AG10803 (cell line): ENCODE measurements at regions not wholly inside any gene's neighbourhood (a gene's known extent, or its start where the extent isn't known, plus 50 kb on each side); places are given as distances from the start of the nearest gene placed in this dataset.

ENCODE experiments used
- DNase-seq: peaks from one replicate; pipeline ENCODE4 v3.0.0; 2010; ENCODE audit warnings: low read depth
- H3K4me3 ChIP-seq: 2 replicates; pipeline ENCODE4 v1.5.1; 2011; ENCODE audit warnings: mild to moderate bottlenecking, low read length, control low read depth
- TF ChIP-seq, protein P1 (sequence below): conservative IDR thresholded peaks from 2 replicates; pipeline ENCODE4 v1.5.1; 2011; ENCODE audit warnings: mild to moderate bottlenecking, low read length, control low read depth, inconsistent platforms

DNA sequence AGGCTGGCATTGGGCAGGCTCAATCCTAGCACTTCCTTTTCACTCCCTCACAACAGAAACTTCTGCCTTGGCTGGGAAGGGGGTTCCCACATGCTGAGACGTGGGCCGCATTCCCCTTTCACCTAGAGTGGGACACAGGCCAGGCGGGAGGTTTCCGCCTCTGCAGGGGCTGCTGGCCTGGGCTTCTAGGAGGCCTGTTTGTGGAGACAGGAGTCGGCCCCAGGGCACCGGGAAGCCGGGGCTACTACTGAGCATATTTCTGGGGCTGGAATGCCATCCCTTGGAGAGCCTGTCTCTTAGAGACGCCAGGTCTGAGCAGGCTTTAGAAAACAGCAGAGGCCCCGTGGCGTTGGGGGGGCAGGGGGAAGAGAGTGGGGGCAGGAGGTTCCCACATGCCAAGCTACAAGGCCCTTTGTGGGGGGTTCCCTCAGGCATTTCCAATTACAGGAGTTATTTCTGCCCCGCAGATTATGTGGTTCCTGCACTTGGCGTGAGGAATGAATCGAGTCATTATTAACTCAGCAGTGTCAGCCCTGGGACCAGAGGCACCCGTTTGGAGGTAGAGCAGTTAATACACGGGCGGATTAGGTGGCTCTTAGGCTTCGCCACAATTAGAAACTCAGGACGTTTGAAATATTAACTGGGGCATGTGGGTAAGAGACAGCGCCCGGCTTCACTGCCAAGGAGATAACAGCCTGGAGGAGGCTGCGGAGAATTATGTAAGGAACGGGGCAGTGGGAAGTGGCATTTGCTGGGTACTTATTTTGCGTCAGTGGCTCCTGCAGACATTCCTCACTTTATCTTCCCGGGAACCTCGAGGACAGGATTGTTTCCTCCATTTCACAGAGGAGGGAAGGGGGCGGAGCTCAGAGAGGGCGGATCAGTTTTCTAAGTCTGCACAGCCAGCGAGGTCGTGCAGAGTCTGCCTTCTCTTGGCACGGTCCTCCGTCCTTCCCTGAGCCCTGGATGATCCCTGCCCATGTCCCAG lies 162.5 kb downstream of the MAF start:
- no peak overlapping the region for H3K4me3 ChIP-seq
- no peak for DNase-seq
- TF ChIP-seq, protein P1, sequence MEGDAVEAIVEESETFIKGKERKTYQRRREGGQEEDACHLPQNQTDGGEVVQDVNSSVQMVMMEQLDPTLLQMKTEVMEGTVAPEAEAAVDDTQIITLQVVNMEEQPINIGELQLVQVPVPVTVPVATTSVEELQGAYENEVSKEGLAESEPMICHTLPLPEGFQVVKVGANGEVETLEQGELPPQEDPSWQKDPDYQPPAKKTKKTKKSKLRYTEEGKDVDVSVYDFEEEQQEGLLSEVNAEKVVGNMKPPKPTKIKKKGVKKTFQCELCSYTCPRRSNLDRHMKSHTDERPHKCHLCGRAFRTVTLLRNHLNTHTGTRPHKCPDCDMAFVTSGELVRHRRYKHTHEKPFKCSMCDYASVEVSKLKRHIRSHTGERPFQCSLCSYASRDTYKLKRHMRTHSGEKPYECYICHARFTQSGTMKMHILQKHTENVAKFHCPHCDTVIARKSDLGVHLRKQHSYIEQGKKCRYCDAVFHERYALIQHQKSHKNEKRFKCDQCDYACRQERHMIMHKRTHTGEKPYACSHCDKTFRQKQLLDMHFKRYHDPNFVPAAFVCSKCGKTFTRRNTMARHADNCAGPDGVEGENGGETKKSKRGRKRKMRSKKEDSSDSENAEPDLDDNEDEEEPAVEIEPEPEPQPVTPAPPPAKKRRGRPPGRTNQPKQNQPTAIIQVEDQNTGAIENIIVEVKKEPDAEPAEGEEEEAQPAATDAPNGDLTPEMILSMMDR: no peak

DNA sequence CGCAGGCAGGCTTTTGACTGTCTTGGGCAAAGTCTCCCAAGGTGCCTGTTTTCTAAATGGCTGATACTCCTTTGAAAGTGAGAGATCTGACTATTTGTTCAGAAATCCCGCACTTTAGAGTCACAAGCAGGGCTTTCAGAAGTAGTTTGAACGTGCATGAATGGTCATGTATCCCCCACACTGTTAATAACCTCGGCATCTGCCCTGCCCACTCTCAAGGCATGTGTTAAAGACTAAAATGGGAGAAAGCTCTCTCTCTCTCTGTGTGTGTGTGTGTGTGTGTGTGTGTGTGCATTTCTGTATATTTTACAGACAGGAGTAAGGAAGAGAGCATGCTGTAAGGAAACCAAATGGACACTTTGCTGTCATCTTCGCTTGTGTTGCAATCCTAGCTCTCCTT lies 163.7 kb downstream of the MAF start:
- DNase-seq: no peak
- TF ChIP-seq, protein P1: no peak

DNA sequence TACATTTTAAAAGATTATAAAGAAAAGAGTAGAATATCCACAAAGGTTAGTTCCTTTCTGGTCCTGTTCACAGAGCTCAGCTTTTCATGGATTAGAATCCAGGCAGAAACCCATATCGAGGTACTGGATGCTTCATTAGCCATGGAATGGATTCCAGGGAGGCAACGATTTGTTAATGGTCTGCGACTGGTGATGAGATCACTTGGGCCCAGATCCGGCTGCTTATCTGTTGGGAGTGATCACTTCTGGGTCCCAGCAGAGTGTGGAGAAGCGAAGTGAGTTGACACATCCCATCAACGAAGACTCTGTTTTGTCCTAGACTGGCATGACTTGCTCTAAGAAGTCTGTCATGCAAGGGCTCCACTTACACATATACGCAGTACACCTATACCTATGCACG lies 165.8 kb downstream of the MAF start:
- no peak for DNase-seq
- no peak overlapping the region for H3K4me3 ChIP-seq
- TF ChIP-seq, protein P1: no peak

More for the DNA sequence above, 163.7 kb downstream of the MAF start:
- no peak overlapping the region for H3K4me3 ChIP-seq

DNA sequence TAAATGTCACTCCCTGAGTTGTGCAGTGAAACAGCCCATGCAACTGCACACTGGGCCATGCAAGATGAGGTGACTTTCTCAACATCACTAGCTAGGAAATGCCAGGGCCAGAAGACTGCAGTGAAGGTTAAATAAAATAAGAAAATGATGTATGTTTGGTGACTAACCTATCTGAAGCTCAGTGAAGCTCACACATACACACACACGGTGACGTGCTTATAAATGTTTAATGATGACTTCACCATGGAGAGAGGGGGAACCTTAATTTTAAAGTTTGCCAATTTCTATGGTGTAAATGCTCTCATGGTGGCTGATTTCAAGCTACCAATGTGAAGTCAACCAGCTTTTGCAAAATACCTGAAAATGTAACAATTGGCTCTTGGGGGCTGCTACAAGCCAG lies 166.4 kb downstream of the MAF start:
- TF ChIP-seq, protein P1: no peak
- H3K4me3 ChIP-seq: no peak overlapping the region
- no peak for DNase-seq

DNA sequence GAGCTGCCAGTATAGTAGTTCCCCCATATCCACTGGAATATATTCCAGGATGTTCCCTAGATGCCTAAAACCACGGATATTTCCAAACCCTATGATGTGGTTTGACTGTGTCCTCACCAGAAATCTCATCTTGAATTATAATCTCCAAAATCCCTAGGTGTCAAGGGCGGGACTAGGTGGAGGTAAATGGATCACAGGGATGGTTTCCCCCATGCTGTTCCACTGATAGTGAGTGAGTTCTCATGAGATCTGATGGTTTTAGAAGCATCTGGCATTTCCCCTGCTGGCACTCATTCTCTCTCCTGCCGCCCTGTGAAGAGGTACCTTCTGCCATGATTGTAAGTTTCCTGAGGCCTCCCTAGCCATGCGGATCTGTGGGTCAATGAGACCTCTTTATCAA lies 168.6 kb downstream of the MAF start:
- H3K4me3 ChIP-seq: no peak overlapping the region
- TF ChIP-seq, protein P1: no peak
- no peak for DNase-seq

DNA sequence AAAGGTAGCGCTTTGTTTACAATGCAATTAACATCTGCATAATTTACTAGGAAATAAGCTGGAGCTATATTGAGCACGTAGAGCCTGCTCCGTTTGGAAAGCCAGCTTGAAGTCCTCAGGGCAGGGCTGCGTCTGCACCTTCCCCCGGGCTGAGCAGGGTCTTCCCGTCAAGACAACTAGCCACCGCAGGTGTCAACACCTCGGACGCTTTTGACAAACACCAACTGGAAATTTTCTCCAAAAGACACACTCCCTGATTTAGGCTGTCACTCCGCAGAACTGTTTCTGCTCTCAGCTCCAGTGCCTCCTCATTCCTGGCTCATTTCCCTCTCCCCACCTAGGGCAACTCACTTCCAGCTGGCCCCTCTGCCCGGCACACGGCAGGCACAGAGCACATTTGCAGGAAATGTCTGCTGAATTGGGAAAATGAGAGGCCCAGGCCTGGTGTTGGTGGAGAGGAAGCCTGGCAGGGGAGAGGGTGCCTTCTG lies 170.3 kb downstream of the MAF start:
- DNase-seq: no peak
- no peak overlapping the region for H3K4me3 ChIP-seq
- TF ChIP-seq, protein P1: no peak
